ENCODE measurements at regions not wholly inside any gene's neighbourhood (a gene's known extent, or its start where the extent isn't known, plus 50 kb on each side); places are given as distances from the start of the nearest gene placed in this dataset.
A peak's percentile ranks its signal among the peaks of the same experiment; 100 is the strongest.
"Not testable (repeated sequence)": the region's sequence is repeated elsewhere in the genome, so short reads cannot be mapped to it uniquely, and the experiment has no call there.

DNA sequence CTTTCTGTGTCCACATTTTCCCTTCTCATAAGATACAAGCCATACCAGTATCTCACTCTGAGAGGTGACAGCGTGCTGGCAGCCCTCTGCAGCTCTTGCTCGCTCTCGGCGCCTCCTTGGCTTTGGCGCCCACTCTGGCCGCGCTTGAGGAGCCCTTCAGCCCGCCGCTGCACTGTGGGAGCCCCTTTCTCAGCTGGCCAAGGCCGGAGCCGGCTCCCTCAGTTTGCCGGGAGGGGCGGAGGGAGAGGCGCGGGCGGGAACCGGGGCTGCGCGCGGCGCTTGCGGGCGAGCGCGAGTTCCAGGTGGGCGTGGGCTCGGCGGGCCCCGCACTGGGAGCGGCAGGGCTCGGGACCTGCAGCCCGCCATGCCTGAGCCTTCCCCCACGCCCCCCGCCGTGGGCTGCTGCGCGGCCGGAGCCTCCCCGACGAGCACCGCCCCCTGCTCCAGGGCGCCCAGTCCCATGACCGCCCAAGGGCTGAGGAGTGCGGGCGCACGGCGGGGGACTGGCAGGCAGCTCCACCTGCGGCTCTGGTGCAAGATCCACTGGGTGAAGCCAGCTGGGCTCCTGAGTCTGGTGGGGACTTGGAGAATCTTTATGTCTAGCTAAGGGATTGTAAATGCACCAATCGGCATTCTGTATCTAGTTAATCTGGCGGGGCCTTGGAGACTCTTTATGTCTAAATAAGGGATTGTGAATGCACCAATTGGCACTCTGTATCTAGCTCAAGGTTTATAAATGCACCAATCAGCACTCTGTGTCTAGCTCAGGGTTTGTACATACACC, 58.9 kb upstream of the LPGAT1 start:
- H3K9ac ChIP-seq (replicated peaks in 1 of 4; ENCODE audit: extremely low read depth in 1 of 4, low read depth in 3 of 4, low read length in 3 of 4): peak overlapping the region in 3 of 4 experiments; percentile 40 to 76 (median 53); a peak in 3 of 7 replicates
- ChIA-PET POLR2A (ENCODE audit: partially characterized antibody) (interaction anchor here (0.6 to 1.4 kb wide), 4 partner anchors 16 to 203 kb away, joined by 3 to 6 read pairs (median 4); no protein-coding TSS in a partner anchor), CTCF (ENCODE audit: partially characterized antibody) (interaction anchor here (0.6 to 2.4 kb wide), 10 partner anchors 12 to 657 kb away, joined by 3 to 10 read pairs (median 4); no protein-coding TSS in a partner anchor)
- H3K4ac ChIP-seq (replicated peaks; ENCODE audit: insufficient read length, low read depth, low read length); H3K9me3 ChIP-seq (ENCODE audit: insufficient read depth in 2 of 2, low read depth in 1 of 2, low read length in 1 of 2); H3K18ac ChIP-seq (ENCODE audit: extremely low read depth, low read length); H3K23ac ChIP-seq (ENCODE audit: insufficient read length); H3K14ac ChIP-seq (ENCODE audit: insufficient read length); H2BK120ac ChIP-seq (replicated peaks; ENCODE audit: low read depth, low read length); H3K23me2 ChIP-seq (ENCODE audit: low read depth, low read length); H3K79me1 ChIP-seq (ENCODE audit: low read depth, low read length); FAIRE-seq; H3K27me3 ChIP-seq (replicated peaks in 1 of 4; ENCODE audit: control insufficient read depth in 3 of 4, extremely low read depth in 1 of 4, insufficient read depth in 3 of 4, low read length in 3 of 4); H4K5ac ChIP-seq (ENCODE audit: insufficient read length, low read depth, low read length); H3K79me2 ChIP-seq (ENCODE audit: control insufficient read depth in 1 of 2, insufficient read depth in 2 of 2, low read length in 2 of 2); H3K56ac ChIP-seq (replicated peaks; ENCODE audit: insufficient read length, low read depth, low read length); H4K91ac ChIP-seq (replicated peaks; ENCODE audit: insufficient read length, low read length); H3K4me1 ChIP-seq (replicated peaks in 1 of 4; ENCODE audit: control insufficient read depth in 3 of 4, insufficient read depth in 4 of 4, low read length in 3 of 4); H2BK5ac ChIP-seq (ENCODE audit: low read depth, low read length); H4K20me1 ChIP-seq (replicated peaks in 1 of 2; ENCODE audit: control insufficient read depth in 1 of 2, insufficient read depth in 2 of 2, low read length in 2 of 2); H2AK5ac ChIP-seq (ENCODE audit: low read depth, low read length); H2BK15ac ChIP-seq (ENCODE audit: low read length); H2BK20ac ChIP-seq (ENCODE audit: low read length); H3K27ac ChIP-seq (ENCODE audit: low read depth, low read length); H3K36me3 ChIP-seq (ENCODE audit: control insufficient read depth in 2 of 4, insufficient read depth in 4 of 4, low read length in 3 of 4): not testable (repeated sequence)
- WGBS, 2 experiments (ENCODE audit: extremely low coverage in 1 of 2, insufficient coverage in 1 of 2, insufficient read length in 1 of 2, insufficient replicate concordance in 2 of 2, low coverage in 1 of 2, low lambda C conversion rate in 2 of 2, missing lambda C conversion rate in 1 of 2): 19% methylated on average over 22 of the region's 50 CpGs; no CpG with 5 or more reads in 1 of the 2 experiments
- peak overlapping the region; percentile 97 for H2AFZ ChIP-seq (ENCODE audit: low read length)
- H3K4me3 ChIP-seq (ENCODE audit: extremely low read depth in 1 of 4, insufficient read depth in 2 of 4, low read depth in 3 of 4, low read length in 4 of 4): peak overlapping the region; percentile 11 to 65 (median 40)
- 0 out of 2 replicates have a peak overlapping the region, but pooled peaks have one; percentile 50 for H2BK12ac ChIP-seq (ENCODE audit: low read depth, low read length)
- DNase-seq (ENCODE audit: low read depth in 1 of 2, low spot score in 2 of 2): peak in 1 of 2 experiments; percentile 73
- peak overlapping the region; percentile 59 to 79 for H3K4me2 ChIP-seq (ENCODE audit: insufficient read depth in 1 of 2, low read depth in 2 of 2, low read length in 2 of 2)
- peak overlapping the region; percentile 41; the same call in 1 of the 2 replicates for H4K8ac ChIP-seq (ENCODE audit: extremely low read depth, insufficient read depth, low read length)
- TF ChIP-seq CTCF (IDR thresholded peaks at IDR 0.05; ENCODE audit: control extremely low read depth in 1 of 3, insufficient read depth in 1 of 3, low read depth in 1 of 3, low read length in 3 of 3) (peak in 2 of 3 experiments; percentile 4 to 7; a peak in 1 of 4 replicates), PHF8 (conservative IDR thresholded peaks at IDR 0.05; ENCODE audit: low read depth, low read length) (peak; percentile 56), RAD21 (IDR thresholded peaks at IDR 0.05 in 1 of 2, conservative IDR thresholded peaks at IDR 0.05 in 1 of 2; ENCODE audit: low read depth in 2 of 2, low read length in 2 of 2) (peak; percentile 24 to 32; a peak in 2 of 4 replicates), KDM4A (IDR thresholded peaks at IDR 0.05; ENCODE audit: low read depth, low read length, severe bottlenecking) (peak; percentile 76), SRF (IDR thresholded peaks at IDR 0.05; ENCODE audit: low read depth, low read length) (peak; percentile 46; the same call in 1 of the 2 replicates), TAF1 (IDR thresholded peaks at IDR 0.05; ENCODE audit: low read depth, low read length) (0 out of 2 replicates have a peak, but pooled peaks have one; percentile 11)
- TF ChIP-seq, protein P1, sequence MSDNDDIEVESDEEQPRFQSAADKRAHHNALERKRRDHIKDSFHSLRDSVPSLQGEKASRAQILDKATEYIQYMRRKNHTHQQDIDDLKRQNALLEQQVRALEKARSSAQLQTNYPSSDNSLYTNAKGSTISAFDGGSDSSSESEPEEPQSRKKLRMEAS (IDR thresholded peaks at IDR 0.05): peak; percentile 36
